ENCODE measurements at regions not wholly inside any gene's neighbourhood (a gene's known extent, or its start where the extent isn't known, plus 50 kb on each side); places are given as distances from the start of the nearest gene placed in this dataset.

DNA sequence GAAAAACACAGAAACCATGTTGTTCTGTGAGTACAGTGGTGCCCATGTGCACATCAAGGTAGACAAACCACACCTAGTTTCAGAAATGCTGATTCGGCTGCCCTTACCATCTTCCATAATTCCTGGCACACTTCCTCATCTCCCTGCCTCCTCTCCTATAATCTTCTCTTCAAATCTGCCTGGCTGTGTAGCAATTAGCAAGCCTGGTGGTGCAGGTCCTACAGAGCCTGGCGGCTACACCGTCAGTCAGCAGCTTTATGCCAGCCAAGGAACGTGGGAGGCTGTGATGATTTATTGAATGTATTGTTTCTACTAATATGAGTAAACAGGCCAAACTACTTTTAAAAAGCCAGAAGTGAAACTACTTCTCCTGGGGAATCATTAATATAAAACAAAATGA, 106.8 kb downstream of the SEMA6D start:
- DNase-seq, result no peak

DNA sequence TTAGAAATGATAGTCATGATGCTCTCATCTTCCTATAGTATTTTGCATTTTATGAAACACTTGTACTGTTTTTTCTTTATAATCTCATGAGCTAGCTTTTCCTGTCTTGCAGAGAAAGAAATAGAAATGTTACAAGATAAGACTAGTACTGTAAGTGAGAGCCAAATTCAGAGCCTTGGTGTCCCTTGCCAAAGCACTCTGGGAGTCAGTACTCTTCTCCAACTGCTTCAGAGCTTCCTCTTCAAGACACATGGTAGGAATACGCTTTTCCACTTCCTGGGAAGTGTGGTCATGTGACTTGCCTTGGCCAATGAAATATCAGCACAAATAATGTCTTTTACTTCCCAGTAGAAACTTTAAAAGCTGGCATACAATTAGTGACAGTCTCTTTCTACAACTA, 112.4 kb downstream of the SEMA6D start:
- DNase-seq, result no peak

DNA sequence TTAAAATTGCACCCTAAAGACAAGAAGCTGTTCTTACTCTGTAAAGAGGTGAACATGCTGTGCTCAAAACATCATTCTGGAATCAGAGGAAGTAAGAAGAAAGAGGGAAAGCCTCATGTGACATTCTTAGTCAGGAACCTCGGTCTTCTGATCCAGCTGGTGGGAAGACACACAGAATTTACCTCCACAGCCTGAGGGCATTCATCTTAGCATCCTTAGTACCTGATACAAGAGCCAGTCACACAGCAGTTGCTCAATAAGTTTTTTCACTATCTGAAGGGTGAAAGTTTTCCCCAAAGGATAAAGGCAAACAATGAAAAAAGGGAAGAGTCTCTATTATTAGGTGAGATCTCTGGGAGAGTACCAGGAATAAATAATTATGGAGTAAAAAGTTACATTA, 116.8 kb downstream of the SEMA6D start:
- no peak for DNase-seq

DNA sequence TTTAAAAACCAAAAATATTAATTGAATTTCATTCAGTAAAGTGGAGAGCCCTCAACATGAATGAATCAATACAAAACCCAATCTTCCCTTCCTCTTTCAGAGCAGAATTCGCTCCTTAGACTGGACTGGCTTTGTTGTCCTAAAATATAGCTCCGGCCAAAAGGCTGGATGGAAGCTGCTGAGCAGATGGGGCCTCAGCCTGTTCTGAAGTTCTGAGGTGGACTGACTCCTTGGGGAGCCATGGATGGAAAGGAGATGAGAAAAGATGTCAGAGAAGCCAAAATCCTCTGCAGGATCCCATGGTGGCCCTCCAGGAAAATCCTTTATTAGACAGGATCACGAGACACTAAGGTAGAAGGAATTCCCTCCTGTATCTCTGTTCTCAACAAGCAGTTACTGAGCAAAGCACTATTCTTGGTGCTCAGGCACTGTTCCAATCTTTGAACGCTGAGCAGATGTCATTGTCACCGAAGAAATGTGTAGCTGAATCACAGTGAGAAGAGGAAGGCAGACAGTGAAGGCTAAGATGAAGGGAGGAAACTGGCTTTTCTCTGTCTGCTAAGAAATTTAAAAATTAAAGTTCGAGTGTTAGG, 122.0 kb downstream of the SEMA6D start:
- DNase-seq, result no peak

DNA sequence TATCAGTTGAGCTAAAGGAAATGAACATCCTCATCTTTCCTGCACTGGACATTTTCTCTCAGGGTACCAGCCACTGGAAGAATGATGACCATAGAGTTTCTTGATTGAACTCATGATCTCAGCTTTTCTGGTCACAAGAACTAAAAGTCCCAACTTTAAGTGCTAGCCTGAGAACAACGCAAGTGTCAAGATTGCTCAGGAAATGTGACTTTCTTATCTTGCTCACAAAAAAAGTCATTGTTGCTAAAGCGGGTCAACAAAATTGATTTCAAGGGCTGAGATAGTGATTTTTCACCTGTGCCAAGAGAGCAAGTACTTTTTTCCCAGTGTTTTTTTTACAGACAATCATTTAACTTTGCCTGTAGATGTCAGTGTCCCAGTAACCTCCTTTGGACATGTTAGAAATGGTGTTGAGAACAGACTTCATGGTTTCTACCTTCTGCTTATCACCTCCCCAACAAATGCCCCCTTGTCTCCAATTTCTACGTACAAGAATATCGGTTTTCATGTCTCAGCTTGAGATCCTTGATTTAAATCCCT, 125.9 kb downstream of the SEMA6D start:
- DNase-seq, result no peak

- DNase-seq, result no peak
Measured at GRCh38 chr15:47844437-47844836, 127.1 kb downstream of the SEMA6D start.

DNA sequence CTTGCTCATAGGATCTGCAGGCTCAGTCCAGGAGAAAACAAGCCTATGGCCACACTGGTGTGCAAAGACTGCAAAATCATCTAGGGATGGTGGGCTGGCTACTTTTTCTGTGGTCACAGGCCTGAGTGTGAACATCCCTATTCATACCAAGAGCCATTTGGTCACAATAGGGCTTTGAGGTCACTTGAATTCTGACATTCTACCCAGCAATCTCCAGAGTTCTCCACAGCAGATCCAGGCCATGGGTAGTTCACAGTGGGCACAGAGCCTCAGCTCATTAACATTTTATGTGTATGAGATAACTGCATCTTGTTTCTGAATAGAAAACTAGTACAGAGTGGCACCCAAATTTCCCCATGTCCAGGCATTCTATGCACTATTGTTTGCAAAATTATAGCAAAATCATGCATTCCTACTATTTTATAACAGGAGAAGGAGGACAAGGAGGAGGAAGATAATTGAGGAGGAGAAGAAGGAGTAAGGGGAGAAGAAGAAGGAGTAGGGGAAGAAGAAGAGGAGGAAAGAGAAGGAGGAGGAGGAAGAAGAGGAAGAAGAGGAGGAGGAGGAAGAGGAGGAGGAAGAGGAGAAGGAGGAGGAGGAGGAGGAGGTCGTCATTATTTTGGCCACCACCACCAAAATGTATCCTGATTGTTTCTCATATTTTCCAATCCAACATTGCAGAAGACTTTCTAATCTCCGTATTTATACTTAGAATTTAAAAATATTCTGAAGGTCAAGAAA, 129.0 kb downstream of the SEMA6D start:
- no peak for DNase-seq

GRCh38 chr15:47846876-47847275, 129.6 kb downstream of the SEMA6D start:
- no peak for DNase-seq

GRCh38 chr15:47856071-47856470, 138.8 kb downstream of the SEMA6D start:
- DNase-seq, result no peak

DNA sequence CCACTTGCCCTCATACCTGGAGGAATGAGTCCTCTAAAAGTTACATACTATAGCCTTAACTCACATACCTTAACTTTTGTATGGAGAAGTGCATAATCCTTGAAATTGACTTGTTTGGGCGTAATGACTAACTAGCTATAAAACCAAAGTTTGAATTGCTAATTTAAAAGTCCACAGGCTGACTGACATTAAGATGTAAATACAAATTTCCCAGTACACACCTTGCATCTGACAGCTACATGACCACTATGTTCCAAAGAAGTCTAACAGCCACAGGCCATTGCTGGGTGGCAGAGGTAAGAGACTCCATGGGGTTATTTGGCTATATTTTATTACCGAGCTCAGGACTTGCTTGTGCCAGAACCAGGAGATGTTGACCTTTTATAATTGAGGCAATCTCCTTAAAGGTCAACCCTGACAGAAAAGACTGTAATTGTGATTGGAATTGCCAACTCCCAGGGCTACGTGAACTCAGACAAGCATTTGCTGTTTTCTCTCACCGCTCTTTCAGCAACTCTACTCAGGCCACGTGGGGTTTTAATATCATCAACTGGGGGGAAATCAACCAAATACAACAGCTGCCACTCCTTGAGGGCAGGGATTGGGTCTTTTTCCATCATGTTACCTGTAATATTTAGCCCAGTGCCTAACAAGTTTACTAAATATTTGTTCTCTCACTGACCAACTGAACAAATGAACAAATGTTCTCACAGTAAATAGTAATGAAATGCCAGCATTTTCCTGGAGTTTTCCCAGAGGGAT, 139.9 kb downstream of the SEMA6D start:
- no peak for DNase-seq

DNA sequence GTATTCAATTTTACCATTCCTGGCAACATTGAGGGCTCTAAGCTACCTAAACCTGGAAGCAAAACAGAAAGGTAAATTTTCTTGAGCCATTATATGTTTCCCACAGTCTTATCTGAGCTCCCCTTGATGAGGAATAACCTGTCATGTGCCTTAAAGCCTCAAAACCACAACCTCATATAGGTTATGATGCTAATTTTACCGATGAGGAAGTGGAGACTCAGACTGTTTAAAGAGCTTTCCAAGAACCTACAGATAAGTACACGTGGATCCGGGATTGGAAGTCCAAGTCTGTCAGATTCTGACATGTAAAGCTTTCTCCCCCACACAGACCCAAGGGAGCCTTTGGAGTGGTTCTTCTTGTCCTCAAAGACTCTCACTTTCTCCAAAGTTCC, 140.5 kb downstream of the SEMA6D start:
- no peak for DNase-seq

- no peak for DNase-seq
Measured at GRCh38 chr15:47861111-47861903, 144.0 kb downstream of the SEMA6D start.

- no peak for DNase-seq
Measured at GRCh38 chr15:47862402-47862801, 145.1 kb downstream of the SEMA6D start.

DNA sequence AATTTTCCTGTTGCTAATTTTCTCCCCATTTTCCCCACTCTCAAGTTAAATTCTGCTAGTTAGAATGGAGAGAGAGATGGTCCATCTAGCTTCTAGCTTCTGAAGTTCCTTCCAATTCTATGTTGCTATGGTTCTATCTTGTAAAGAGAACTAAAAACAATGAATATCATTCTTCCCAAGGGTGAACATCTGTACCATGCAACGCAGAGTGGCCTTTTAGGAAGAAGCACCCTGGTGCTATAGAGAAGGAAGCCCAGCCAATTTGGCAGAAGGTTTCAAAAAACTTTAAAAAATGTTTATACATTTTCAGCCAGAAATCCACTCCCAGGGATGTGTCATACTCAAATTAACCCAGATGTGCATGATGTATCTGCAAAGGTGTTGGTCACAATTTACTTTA, 149.1 kb downstream of the SEMA6D start:
- DNase-seq, result no peak

DNA sequence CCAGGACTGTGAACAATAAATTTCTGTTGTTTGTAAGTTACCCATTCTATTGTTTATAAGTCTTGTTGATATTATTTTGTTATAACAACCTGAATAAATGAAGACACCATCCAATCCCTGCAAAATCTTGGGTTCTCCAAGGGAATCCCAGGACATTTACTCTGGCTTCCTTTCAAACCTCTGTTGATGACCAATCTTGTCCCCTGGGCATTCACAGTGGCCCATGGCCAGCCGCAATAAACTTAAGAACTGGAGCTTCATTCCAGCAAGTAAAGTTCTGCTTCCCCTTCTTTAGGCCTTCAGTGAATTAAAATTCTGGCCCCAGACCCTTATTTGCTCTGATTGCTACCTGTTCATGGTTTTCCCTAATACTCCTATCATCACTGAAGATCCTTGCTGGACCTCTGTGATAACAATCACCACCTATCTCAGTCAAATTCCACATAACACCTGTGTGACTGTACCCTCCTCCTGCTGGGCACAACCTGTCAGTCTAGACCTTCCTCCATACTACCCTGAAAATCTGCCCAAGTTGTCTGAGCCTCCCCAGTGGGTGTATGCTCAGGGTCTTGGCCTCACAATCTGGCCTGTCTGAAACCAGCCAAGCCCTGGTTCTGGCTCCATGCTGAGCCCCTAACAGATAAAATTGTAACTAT, 153.1 kb downstream of the SEMA6D start:
- no peak for DNase-seq

DNA sequence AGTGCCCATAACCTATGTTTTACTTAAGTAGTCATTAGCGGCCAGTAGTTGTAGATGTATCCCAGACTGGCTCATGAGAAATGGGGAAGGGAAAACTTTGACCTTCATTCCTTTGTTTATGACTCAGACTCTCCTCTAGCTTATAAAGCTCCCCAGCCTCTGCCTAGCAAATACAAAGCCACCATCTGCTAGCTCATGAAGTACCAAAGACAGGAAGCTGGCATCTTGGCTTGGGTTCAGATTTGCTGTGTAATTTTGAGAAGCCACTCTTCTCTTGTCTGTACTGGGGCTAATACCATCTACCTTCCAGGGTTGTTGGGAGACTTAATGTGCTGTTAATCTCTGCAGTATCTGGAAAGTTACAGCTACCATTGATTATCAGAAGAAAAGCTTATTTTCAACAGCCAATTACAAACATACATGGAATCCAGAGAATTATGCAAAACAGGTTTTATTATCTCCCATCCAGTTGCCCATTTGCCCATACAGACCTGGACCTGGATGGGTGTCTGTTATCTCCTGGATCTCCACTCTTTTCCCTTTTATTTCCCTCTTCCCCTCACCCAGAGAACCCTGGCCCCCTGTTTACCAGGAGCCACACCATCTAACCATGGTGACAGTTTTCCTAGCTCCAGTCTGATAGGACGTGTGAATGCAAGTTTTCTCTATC, 153.8 kb downstream of the SEMA6D start:
- no peak for DNase-seq

GRCh38 chr15:47872208-47872607, 154.9 kb downstream of the SEMA6D start:
- no peak for DNase-seq

- DNase-seq, result no peak
Measured at GRCh38 chr15:47872869-47873432, 155.6 kb downstream of the SEMA6D start.

DNA sequence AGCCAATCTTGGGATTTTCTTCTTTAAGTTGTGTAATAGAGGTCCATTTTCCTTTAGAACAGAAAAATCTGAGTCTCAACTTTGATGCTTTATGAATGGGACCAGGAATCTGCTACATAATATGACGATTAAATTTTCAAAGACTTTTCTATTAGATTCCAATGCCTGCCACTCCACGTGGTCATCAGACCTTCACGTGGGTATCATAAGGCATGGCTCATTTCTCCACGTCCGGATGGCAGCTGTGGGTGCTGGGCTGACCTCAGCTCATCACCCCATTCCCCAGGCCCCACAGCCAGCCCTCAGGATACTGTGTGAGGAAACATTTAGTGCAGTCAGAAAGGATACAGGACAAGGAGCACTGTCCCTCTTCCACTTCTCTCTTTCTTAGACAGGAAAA, 159.7 kb downstream of the SEMA6D start:
- no peak for DNase-seq

DNA sequence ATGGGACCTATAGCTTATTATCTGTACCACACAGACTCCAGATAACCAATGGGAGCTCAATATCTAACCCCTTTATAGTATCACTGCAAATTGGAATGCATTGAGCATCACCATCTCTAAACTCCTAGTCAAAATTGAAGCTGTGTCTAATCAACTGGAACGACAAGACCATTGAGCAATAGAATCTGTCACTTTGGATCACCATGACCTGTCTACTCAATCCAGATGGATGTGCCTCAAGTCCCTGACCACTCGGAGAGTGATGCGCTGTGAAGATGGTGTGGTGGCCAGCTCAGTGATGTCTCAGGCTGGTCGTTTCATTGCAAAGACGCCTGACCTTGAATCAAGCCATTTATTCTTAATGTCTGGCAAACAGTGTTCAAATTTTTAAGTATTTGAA, 160.5 kb downstream of the SEMA6D start:
- no peak for DNase-seq

- no peak for DNase-seq
Measured at GRCh38 chr15:47885920-47886319, 168.6 kb downstream of the SEMA6D start.

Measured in CD4-positive, alpha-beta T cell treated with Interleukin-4 for 4 hours (primary cell).